Immature natural killer cell (primary cell): ENCODE measurements at regions not wholly inside any gene's neighbourhood (a gene's known extent, or its start where the extent isn't known, plus 50 kb on each side); places are given as distances from the start of the nearest gene placed in this dataset.

ENCODE experiments used
- DNase-seq, 3 donors: peaks; one replicate each; pipeline ENCODE4 v3.0.0; 2022; ENCODE audit warnings: mixed read lengths in 1 of 3
- H3K27ac Mint-ChIP-seq, 6 donors: one replicate each; pipeline ENCODE4 v1.8.0; 2020; ENCODE audit warnings: mixed read lengths in 6 of 6, mild to moderate bottlenecking in 5 of 6, inconsistent platforms in 4 of 6, moderate library complexity in 3 of 6
- H3K27me3 Mint-ChIP-seq, 3 donors: one replicate each; pipeline ENCODE4 v1.8.0; 2020 to 2021; ENCODE audit warnings: low read depth in 3 of 3, mild to moderate bottlenecking in 3 of 3, mixed read lengths in 3 of 3, moderate library complexity in 3 of 3, inconsistent platforms in 1 of 3
- H3K36me3 Mint-ChIP-seq, 3 donors: one replicate each; pipeline ENCODE4 v1.8.0; 2020; ENCODE audit warnings: mixed read lengths in 3 of 3, inconsistent platforms in 2 of 3, mild to moderate bottlenecking in 2 of 3
- H3K4me1 Mint-ChIP-seq, 2 donors: one replicate each; pipeline ENCODE4 v1.8.0; 2020; ENCODE audit warnings: inconsistent platforms in 2 of 2, mild to moderate bottlenecking in 2 of 2, mixed read lengths in 2 of 2, moderate library complexity in 1 of 2
- H3K4me3 Mint-ChIP-seq, 5 donors: one replicate each; pipeline ENCODE4 v1.8.0; 2020; ENCODE audit warnings: mild to moderate bottlenecking in 5 of 5, mixed read lengths in 5 of 5, inconsistent platforms in 3 of 5, moderate library complexity in 3 of 5
- H3K9me3 Mint-ChIP-seq, 6 donors: one replicate each; pipeline ENCODE4 v1.8.0; 2020; ENCODE audit warnings: mild to moderate bottlenecking in 6 of 6, mixed read lengths in 6 of 6, inconsistent platforms in 4 of 6, moderate library complexity in 3 of 6

DNA sequence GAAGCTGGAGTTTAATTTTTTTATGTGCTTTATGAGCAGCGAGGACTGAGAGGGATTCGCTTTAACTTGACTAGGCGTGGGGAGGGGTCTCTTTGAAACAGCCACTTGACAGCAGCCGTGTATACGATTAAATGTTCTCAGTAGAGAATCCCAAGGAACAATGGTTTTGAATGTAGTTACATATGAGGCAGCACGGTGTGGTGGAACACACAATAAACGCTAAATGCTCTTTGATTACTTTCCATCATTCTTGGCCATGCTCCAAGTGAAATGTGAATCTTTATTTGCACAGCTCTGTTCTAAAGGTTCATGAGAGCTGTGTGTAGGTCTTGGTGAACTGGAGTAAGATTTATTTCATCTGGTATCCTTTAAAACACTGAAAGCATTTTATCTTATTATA, 251.4 kb upstream of the TGFBR2 start:
- Mint-ChIP-seq H3K4me3 (peak overlapping the region in 2 of 5 donors; percentile 1 to 63), H3K36me3 (peaks cover 0 to 5% (median 0%) of the 10 kb centered on the region in 3 donors), H3K27me3 (peaks cover 2 to 12% (median 8%) of the 10 kb centered on the region in 3 donors), H3K9me3 (no peaks in the 10 kb centered on the region), H3K4me1 (peaks cover 37 to 42% of the 10 kb centered on the region in 2 donors), H3K27ac (no peak overlapping the region)
- no peak for DNase-seq

DNA sequence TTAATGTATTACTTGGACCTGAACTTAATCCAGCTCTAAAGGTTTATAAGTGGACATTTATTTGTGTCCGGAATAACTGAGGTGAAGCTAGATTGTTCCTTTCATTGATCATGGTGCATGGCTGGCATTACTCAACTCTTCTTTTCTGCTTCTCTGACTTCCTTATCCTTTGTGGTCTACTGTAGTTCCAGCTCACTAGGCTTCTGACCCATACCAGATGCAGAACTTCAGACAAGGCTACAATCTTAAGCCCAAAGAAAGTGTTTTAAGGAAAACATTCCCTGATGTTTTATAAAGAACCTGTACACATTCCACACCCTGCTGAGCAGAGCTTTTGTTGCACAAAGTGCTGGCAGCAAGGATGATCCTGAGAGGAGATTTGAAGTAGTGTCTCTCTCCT, 250.8 kb upstream of the TGFBR2 start:
- peaks cover 0 to 5% (median 0%) of the 10 kb centered on the region in 3 donors for H3K36me3 Mint-ChIP-seq
- H3K27me3 Mint-ChIP-seq, result peaks cover 2 to 12% (median 10%) of the 10 kb centered on the region in 3 donors
- no peak for DNase-seq
- peaks cover 34 to 42% of the 10 kb centered on the region in 2 donors for H3K4me1 Mint-ChIP-seq
- H3K4me3 Mint-ChIP-seq, result no peak overlapping the region
- no peaks in the 10 kb centered on the region for H3K9me3 Mint-ChIP-seq
- H3K27ac Mint-ChIP-seq, result no peak overlapping the region

DNA sequence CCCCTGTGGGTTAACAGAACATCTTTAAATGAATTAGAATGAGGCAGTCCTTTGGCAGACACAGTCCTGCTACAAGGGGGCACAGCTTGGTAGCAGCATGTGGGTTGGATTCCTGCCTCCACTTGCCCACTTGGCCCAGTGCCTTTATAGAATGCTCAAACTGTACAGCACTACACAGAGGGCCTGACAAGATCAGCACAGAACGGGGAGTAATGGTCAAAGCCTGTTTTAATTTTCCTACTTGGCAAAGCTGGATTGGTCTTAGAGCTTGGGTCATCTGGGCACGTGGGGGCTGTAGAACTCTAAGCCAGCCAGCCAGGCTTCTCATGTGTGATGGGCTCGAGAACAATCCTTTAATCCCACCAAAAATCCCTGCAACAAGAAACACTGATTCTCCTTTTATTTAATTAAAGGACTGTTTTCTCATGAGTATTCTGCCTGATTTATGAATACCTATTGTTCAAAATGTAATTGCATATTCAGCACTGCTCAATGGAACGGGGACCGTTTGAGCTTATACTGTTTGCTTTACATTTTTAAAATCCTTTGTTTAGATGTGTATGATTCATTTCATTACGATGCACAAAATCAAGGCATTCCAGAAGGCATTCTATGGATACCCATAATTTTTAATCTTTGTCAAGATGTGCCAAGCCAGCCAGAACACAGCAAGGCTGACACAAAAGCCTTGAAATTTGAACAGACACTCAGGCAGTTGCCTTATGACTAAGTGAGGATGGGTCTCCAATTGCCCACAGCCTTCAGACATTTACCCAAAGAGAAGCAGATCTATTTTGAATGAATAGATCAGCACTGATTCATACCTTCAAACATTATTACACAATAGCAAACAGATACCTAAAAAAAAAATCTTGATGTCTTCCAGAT, 249.3 kb upstream of the TGFBR2 start:
- H3K27me3 Mint-ChIP-seq, result peaks cover 2 to 10% (median 10%) of the 10 kb centered on the region in 3 donors
- peaks cover 33 to 38% of the 10 kb centered on the region in 2 donors for H3K4me1 Mint-ChIP-seq
- no peaks in the 10 kb centered on the region for H3K9me3 Mint-ChIP-seq
- no peak for DNase-seq
- H3K36me3 Mint-ChIP-seq, result peaks cover 0 to under 1% (median 0%) of the 10 kb centered on the region in 3 donors
- no peak overlapping the region for H3K27ac Mint-ChIP-seq
- no peak overlapping the region for H3K4me3 Mint-ChIP-seq

DNA sequence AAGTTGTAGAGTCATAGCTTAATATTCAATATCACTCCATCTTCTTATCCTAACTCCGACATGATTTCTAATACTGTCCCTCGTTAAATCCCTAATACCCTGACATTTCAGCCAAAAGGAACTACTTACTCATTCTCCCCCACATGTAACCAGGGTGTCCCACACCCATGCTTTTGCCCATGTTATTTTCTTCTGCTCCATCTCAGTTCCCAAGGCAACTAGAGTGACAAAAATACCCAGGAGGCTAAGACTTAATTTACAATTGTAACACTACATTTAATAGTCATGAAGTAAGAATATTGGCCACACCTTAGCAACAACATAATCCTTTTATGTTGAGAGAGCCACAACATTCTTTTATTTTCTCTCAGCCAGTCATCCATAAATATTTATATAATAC, 248.5 kb upstream of the TGFBR2 start:
- no peaks in the 10 kb centered on the region for H3K9me3 Mint-ChIP-seq
- H3K36me3 Mint-ChIP-seq, result peaks cover 0 to 2% (median 0%) of the 10 kb centered on the region in 3 donors
- H3K27me3 Mint-ChIP-seq, result peaks cover 2 to 10% (median 10%) of the 10 kb centered on the region in 3 donors
- H3K4me1 Mint-ChIP-seq, result peaks cover 27 to 30% of the 10 kb centered on the region in 2 donors
- H3K4me3 Mint-ChIP-seq, result no peak overlapping the region
- H3K27ac Mint-ChIP-seq, result no peak overlapping the region
- DNase-seq, result no peak

DNA sequence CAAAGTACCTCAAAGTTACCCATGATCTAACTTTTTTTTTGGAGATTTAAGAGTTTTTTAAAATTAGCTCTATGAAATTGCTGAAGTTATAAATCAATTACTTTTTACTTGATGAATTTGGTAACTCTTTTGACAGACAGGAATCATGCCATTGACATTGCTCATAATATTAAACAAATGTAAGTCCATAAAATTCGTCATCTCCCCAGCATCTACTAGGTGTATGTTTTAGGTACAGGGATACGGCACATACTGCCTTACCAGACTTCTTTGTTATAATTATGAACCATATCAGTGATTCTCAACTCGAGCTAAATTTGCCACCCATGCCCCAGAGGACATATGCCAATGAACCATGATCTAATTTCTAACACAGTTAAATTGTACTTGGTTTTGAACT, 247.5 kb upstream of the TGFBR2 start:
- H3K9me3 Mint-ChIP-seq, result peaks cover 0 to 4% (median 0%) of the 10 kb centered on the region in 6 donors
- H3K27me3 Mint-ChIP-seq, result peaks cover 2 to 11% (median 10%) of the 10 kb centered on the region in 3 donors
- H3K27ac Mint-ChIP-seq, result no peak overlapping the region
- H3K36me3 Mint-ChIP-seq, result peaks cover 0 to 4% (median 0%) of the 10 kb centered on the region in 3 donors
- H3K4me1 Mint-ChIP-seq, result peaks cover 21% of the 10 kb centered on the region in 2 donors
- DNase-seq, result no peak
- H3K4me3 Mint-ChIP-seq, result no peak overlapping the region

DNA sequence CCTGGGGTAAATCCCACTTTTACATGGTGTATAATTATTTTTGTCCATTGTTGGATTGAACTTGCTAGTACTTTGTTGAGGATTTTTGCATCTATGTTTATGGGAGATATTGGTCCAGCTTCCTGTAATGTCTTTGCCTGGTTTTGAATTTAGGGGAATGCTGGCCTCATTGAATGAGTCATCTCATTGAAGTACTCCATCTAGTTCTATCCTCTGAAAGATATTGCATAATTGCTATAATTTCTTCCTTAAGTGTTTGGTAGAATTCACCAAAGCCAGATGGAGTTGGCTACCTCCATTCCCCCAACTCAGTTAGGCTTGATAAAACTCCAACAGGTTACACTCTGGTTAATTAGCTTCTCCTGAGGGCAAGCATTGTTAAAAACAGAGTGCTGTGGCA, 237.4 kb upstream of the TGFBR2 start:
- Mint-ChIP-seq H3K27ac (no peak overlapping the region), H3K4me1 (no peaks in the 10 kb centered on the region), H3K4me3 (no peak overlapping the region), H3K36me3 (peaks cover 0 to 3% (median 0%) of the 10 kb centered on the region in 3 donors), H3K9me3 (peaks cover 0 to 2% (median 0%) of the 10 kb centered on the region in 6 donors), H3K27me3 (peaks cover 0 to 6% (median 3%) of the 10 kb centered on the region in 3 donors)
- no peak for DNase-seq

DNA sequence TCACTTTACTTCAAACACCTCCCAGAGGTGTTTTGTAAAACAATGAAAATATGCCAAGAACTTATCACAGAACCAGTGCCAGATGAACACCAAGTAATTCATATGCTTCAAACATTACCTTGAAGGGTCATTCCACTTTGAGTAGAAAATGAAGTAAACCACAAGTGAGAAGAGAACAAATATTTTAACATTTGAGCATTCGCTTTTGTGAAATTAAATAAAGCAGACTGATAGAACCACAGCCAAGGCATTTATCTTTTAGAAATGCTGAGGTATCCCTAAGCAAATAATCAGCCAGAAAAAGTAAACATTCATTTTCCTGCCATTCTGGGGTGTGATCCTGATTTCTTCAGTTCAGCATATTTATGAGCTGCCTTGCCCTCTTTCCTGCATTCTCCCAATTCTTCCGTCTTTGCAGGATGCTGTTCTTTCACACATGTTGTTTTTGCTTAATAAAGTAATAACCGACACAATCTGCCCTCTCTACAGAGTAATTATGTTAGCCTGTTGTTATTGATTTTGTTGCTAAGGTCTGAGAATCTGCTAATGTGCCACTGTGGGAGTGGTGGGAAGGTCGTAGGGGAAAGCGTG, 235.6 kb upstream of the TGFBR2 start:
- H3K9me3 Mint-ChIP-seq, result peaks cover 0 to 2% (median 0%) of the 10 kb centered on the region in 6 donors
- H3K36me3 Mint-ChIP-seq, result peaks cover 0 to 3% (median 0%) of the 10 kb centered on the region in 3 donors
- DNase-seq, result no peak
- no peak overlapping the region for H3K4me3 Mint-ChIP-seq
- peaks cover 2 to 6% (median 3%) of the 10 kb centered on the region in 3 donors for H3K27me3 Mint-ChIP-seq
- H3K4me1 Mint-ChIP-seq, result no peaks in the 10 kb centered on the region
- H3K27ac Mint-ChIP-seq, result no peak overlapping the region

DNA sequence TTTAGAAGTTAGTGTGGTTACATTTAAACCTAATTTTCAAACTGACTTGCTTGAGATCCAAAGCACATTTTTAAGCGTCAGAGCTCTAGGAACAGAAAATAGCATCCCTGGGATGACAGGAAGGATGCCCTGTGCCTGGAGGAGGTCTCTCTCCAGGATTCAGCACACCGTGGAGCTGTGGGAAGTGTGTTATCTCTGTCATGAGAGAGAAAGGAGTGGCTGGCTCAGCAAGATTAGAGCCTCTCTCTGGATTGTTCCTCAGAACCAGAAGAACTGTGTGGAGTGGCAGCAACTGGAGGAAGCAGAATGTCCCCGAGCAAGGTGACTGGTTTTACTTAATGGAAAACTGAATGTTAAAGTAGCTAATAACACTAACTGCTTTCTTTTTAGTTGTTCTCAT, 233.6 kb upstream of the TGFBR2 start:
- H3K4me3 Mint-ChIP-seq, result no peak overlapping the region
- H3K36me3 Mint-ChIP-seq, result no peaks in the 10 kb centered on the region
- no peak overlapping the region for H3K27ac Mint-ChIP-seq
- peaks cover 2 to 6% (median 3%) of the 10 kb centered on the region in 3 donors for H3K27me3 Mint-ChIP-seq
- no peaks in the 10 kb centered on the region for H3K4me1 Mint-ChIP-seq
- H3K9me3 Mint-ChIP-seq, result no peaks in the 10 kb centered on the region
- DNase-seq, result no peak

DNA sequence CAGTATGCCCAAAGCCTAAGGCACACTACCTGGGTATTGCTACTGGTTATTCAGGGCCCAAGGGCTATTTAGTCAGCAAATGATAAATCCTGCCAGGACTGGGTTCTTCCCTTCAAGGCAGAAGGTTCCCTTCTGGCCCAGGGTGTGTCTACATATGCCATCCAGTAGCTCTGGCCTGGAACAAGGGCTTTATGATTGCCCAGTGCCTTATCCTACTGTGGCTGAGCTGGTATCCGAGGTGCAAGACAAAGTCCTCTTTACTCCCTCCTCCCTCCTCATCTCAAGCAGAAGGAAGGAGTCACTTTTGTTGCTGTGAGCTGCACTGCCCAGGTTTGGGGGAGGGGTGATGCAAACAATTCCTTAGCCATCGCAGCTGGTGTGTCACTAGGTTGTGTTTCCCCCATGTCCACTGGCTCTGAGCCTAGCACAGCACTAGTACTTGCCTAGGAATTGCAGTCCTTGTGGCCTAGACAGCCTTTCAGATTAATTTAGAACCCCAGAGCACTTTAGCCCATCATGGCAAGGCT, 221.8 kb upstream of the TGFBR2 start:
- peaks cover 0 to 10% (median 5%) of the 10 kb centered on the region in 6 donors for H3K9me3 Mint-ChIP-seq
- peaks cover 3 to 8% (median 6%) of the 10 kb centered on the region in 3 donors for H3K27me3 Mint-ChIP-seq
- H3K36me3 Mint-ChIP-seq, result peaks cover 0 to 6% (median 6%) of the 10 kb centered on the region in 3 donors
- H3K4me3 Mint-ChIP-seq, result no peak overlapping the region
- DNase-seq, result no peak
- no peak overlapping the region for H3K27ac Mint-ChIP-seq
- no peaks in the 10 kb centered on the region for H3K4me1 Mint-ChIP-seq

DNA sequence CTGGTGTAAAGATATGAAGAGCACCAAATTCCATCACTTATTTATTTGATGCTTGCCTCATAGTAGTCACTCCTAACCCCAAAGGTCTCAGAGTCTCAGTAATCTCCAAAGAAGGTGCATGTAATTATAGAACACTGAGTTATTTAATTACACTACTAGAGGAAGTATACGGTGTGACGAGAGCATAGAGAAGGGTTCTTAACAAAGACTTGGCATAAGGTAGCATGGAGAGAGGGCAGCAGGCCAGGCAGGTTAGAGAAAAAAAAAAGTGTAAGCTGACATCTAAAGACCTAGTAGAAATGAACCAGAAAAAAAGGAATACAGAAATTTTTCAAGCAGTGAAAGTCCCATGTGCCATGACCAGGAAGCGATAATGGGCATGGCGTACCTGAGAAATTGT, 213.3 kb upstream of the TGFBR2 start:
- Mint-ChIP-seq H3K4me1 (no peaks in the 10 kb centered on the region), H3K27me3 (peaks cover 0 to 5% (median 0%) of the 10 kb centered on the region in 3 donors), H3K36me3 (peaks cover 0 to 4% (median 3%) of the 10 kb centered on the region in 3 donors), H3K9me3 (peaks cover 0 to 7% (median 0%) of the 10 kb centered on the region in 6 donors), H3K27ac (no peak overlapping the region), H3K4me3 (no peak overlapping the region)
- DNase-seq, result no peak

DNA sequence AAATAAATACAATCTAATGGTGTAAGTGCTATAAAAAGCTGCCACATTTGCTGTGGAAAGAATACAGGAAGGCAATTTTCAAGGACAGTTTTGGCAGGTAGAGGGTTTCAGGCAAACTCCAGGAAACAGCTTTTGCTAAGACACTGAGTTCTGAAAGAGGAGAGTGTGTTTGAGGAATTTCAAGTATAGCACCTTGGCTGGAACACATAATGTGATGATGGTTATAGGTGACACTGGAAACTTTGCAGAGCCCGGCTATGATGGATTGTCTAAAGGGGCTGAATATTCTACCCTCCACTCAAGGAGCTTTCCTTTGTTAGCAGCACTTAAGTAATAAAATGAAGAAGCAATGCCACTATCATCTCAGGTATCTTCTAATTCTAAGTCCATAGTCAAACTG, 209.4 kb upstream of the TGFBR2 start:
- Mint-ChIP-seq H3K27me3 (peaks cover 0 to 5% (median 4%) of the 10 kb centered on the region in 3 donors), H3K9me3 (peaks cover 0 to 5% (median 0%) of the 10 kb centered on the region in 6 donors), H3K4me3 (no peak overlapping the region), H3K27ac (peak overlapping the region in 1 of 6 donors; percentile 17), H3K4me1 (no peaks in the 10 kb centered on the region), H3K36me3 (peaks cover 0 to 4% (median 3%) of the 10 kb centered on the region in 3 donors)
- no peak for DNase-seq

DNA sequence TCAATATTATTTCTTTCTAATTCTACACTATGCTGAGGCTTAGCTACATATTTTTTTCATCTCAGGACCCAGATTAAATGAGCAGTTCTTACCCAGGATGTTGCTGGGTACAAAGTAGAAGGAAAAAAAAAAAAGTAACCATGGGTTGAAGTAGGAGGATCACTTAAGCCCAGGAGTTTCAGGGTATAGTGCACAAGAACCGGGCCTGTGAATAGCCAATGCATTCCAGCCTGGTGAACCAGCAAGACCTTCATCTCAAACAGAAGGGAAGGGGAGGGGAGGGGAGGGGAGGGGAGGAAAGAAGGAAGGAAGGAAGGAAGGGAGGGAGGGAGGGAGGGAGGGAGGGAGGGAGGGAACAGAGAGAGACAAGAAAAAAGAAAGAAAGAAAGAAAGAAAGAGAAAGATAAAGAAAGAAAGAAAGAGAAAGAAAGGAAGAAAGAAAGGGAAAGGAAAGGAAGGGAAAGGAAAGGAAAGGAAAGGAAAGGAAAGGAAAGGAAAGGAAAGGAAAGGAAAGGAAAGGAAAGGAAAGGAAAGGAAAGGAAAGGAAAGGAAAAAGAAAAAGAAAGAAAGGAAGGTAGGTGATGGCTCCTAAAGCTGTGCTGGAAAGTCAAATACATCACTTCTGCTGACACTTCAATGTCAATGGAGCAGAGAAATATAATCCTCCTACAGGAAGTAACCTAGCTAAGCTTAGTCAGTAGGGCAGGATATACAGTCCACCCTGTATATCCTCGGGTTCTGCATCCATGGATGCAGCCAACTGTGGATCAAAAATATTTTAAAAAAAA, 206.8 kb upstream of the TGFBR2 start:
- Mint-ChIP-seq H3K4me1 (no peaks in the 10 kb centered on the region), H3K4me3 (no peak overlapping the region), H3K36me3 (no peaks in the 10 kb centered on the region), H3K27ac (no peak overlapping the region), H3K27me3 (peaks cover 0 to 5% (median 0%) of the 10 kb centered on the region in 3 donors), H3K9me3 (peaks cover 0 to 2% (median 0%) of the 10 kb centered on the region in 6 donors)
- no peak for DNase-seq

DNA sequence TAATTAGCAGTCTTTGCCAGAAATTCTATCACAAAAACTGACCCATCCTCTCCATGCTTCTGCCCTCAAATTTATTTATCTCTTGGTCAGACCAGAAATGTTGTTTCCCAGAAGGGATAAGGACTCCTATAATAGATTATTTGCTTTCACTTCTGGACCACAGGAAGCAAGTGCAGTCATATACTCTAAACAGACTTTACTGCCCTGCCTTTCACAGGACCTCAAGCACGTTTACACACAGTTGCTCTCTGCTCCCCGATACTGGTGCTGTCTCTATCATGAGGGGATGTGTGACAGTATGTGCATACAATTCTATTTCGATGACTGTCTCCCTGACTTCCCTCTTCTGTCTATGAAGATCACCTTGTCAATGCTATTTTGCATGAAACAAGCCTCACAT, 205.5 kb upstream of the TGFBR2 start:
- Mint-ChIP-seq H3K4me3 (no peak overlapping the region), H3K36me3 (no peaks in the 10 kb centered on the region), H3K9me3 (peaks cover 0 to 2% (median 0%) of the 10 kb centered on the region in 6 donors), H3K27me3 (peaks cover 0 to 5% (median 0%) of the 10 kb centered on the region in 3 donors), H3K27ac (no peak overlapping the region), H3K4me1 (no peaks in the 10 kb centered on the region)
- DNase-seq, result no peak
